GM20000 (cell line): ENCODE measurements at regions not wholly inside any gene's neighbourhood (a gene's known extent, or its start where the extent isn't known, plus 50 kb on each side); places are given as distances from the start of the nearest gene placed in this dataset.

Source experiments
- DNase-seq: peaks from one replicate; pipeline ENCODE4 v3.0.0; 2012; ENCODE audit warnings: low spot score
- CTCF ChIP-seq: IDR thresholded peaks from 2 replicates; pipeline ENCODE4 v1.5.1; 2012; ENCODE audit warnings: mild to moderate bottlenecking, control low read depth; ENCODE audit errors: extremely low read depth, missing control alignments

GRCh38 chr6:128631031-128631430 is 110.6 kb upstream of the PTPRK start:
- no peak for DNase-seq
- TF ChIP-seq CTCF: no peak

DNA sequence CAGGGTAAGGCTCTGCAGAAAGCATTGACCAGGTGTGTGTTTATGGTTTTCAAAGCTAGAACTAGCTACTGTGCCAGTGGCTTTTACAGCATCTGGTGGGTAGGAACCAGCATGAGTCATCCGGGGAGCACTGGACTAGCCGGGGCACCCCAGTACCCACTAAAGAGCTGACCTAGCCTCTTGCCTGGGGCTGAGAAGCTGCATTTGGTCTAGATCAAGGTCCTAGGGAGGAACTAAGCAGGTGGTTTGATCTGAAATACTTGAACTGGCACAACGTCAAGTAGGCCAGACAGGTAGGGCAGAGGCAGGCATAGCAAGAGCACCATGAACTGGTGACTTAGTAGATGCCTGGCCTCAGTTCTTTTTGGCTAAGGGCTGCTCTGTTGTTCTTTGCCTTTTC is 109.8 kb upstream of the PTPRK start:
- TF ChIP-seq CTCF: no peak
- DNase-seq: no peak

DNA sequence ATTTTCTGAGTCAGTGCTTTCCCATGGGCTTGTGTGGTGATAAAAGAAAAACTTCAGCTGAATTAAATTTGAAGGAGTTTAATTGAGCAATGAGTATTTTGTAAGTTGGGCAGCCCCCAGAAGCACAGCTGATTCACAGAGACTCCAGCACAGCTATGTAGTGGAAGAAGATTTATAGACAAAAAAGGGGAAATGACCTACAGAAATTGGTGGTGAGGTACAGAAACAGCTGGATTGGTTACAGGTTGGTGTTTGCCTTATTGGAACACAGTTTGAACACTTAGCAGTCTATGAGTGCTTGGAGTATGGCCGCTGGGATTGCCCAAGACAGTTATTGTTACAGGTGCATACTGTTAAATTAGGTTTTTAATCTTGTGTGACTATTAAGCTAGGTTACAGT is 96.9 kb upstream of the PTPRK start:
- DNase-seq: no peak

DNA sequence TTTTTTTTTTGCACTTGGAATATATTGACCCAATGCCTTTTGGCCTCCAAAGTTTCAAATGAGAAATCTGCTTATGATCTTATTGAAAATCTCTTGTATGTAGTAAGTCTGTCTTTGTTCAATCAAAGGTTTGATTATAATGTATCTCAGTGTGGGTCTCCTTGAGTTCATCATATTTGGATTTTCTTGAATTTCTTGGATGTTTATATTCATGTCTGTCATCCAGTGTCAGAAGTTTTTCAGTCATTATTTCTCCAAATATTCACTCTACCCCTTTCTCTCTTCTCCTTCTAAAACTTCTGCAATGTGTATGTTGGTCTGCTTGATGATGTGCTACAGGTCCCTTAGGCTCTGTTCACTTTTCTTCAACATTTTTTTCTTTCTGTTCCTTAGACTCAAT is 95.9 kb upstream of the PTPRK start:
- TF ChIP-seq CTCF: no peak

More for the DNA sequence above, 96.9 kb upstream of the PTPRK start:
- TF ChIP-seq CTCF: no peak

GRCh38 chr6:128606611-128607010 is 86.2 kb upstream of the PTPRK start:
- TF ChIP-seq CTCF: no peak
- DNase-seq: no peak

More for the DNA sequence above, 95.9 kb upstream of the PTPRK start:
- no peak for DNase-seq

- TF ChIP-seq CTCF: no peak
- no peak for DNase-seq
Measured at GRCh38 chr6:128605961-128606360, 85.6 kb upstream of the PTPRK start.

DNA sequence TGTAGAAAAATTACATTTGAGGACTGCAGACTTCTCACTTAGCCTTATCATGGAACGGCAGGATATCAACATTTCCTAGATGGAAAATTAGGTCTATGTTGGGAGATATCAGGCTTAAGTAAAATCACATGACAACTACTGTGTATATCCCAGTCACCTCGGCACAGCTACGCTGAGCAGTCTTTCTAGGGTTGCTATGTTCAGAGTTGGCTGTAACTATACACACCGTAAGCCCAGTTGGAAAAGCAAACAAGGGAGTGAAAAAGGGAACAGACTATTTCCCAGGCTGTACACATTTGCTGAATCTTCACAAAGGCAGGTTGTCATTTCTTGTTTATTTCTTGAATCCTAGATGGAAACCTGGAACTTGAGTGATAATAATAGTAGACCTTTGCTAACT is 80.7 kb upstream of the PTPRK start:
- DNase-seq: no peak

More for the DNA sequence above, 80.7 kb upstream of the PTPRK start:
- no peak for TF ChIP-seq CTCF
